ENCODE measurements at regions not wholly inside any gene's neighbourhood (a gene's known extent, or its start where the extent isn't known, plus 50 kb on each side); places are given as distances from the start of the nearest gene placed in this dataset.

DNA sequence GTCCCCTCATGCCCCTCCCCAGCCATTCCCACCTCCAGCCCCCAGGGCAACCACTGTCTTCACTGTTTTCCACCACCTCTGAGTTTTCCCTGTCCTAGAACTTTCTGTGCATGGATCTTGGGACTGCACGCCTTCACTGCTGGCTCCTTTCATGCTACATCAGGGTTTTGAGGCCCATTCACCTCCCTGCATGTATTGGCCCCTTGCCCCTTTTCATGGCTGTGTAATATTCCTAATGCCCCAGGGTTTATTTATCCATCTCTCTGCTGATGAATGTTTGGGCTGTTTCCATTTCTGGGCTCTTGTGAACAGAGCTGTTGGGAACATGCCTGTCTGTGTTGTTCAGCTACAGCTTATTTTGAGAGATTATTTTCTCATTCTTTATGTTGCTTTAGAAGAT, 205.0 kb downstream of the RBFOX3 start:
- Mint-ChIP-seq H3K4me1 (peaks cover 12% of the 10 kb centered on the region), H3K9me3 (no peaks in the 10 kb centered on the region), H3K4me3 (no peak overlapping the region), H3K27me3 (peaks cover 54% of the 10 kb centered on the region), H3K36me3 (ENCODE audit: insufficient read depth) (no peaks in the 10 kb centered on the region), H3K27ac (ENCODE audit: low read depth) (no peak overlapping the region)
- no peak for ATAC-seq (replicated peaks; ENCODE audit: extremely low read depth, poor library complexity, severe bottlenecking)
- DNase-seq (ENCODE audit: low spot score in 2 of 2), result no peak

DNA sequence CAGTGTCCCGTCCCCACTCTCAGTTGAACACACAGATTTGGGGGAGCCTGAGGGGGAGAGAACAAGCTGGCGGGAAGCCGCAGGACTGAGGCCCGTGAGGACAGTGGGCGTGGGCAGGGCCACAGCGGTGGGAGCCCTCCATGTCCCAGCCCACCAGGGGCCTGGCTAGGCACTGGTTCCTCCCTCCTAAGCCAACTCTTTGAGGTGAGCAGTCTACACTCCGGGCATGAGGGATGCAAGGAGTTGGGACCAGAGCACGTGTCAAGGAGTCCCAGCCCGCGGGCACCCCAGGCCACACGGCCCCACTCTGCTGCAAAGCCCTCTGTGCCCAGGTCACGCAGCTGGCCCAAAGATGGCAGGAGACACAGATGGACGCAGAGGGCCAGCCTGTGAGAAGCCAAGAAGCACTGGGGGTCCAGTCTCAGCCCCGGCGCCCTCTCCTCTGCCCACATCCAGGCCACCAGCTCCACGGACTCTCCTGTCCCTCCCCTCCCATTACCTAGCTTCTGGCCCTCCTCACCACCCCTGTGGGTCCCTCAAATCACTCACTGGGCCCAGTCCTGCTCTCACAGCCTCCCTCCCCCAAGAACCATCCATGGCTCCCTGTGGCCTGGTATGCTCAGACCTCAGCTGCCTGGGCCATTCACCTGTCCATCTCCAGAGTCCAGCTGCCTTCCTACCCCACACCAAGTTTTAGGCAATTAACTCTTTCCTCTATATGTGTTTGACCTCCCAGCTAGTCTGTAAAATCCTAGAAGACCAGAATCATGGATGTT, 206.5 kb downstream of the RBFOX3 start:
- Mint-ChIP-seq H3K4me3 (no peak overlapping the region), H3K36me3 (ENCODE audit: insufficient read depth) (no peaks in the 10 kb centered on the region), H3K4me1 (peaks cover 15% of the 10 kb centered on the region), H3K27me3 (peaks cover 65% of the 10 kb centered on the region), H3K9me3 (no peaks in the 10 kb centered on the region), H3K27ac (ENCODE audit: low read depth) (no peak overlapping the region)
- ATAC-seq (replicated peaks; ENCODE audit: extremely low read depth, poor library complexity, severe bottlenecking) (no peak), DNase-seq (ENCODE audit: low spot score in 2 of 2) (no peak)

DNA sequence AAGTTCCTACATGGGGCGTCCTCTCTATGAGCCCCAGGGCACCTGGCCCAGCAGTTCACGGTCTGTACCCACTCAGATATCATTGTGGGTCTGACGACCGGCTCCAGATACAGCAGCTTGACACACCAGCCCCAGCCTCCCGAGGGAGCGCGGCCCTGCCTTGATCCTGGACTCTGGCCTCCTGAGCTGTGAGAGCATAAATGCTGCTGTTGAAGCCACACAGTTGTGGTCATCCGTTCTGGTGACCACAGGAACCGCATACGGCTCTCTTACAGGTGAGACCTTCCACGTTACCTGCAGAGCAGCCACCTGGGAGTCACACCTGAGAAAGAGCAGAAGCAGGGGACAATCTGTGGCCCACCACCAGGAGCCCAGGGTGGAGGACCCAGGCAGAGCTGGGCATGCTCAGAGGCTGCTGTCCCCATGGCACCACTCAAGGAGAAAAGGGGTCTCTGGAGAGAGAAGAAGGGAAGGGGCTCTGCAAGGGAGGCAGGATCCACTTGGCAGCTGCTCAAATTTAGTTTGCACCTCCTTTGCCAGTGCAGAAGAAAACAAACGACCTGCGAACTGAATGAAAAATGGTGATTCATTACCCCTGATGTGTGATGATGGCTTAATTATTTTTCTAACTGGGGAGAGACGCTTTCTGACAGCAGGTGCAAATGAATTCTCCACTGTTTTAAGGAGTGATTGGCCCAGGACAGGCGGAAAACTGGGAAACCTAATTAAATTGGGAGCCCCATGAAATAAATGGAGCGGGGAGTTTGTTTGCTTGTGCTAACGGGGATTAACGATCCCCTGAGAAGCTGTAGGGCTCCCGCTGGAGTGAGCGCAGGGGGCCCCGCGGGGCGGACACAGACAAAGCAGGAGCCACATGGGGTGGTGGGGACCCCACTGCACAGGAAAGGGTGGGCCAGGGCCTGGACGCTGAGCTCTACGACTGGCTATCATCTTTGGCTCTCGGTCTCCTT, 208.9 kb downstream of the RBFOX3 start:
- H3K9me3 Mint-ChIP-seq, result no peaks in the 10 kb centered on the region
- ATAC-seq (replicated peaks; ENCODE audit: extremely low read depth, poor library complexity, severe bottlenecking), result no peak
- H3K36me3 Mint-ChIP-seq (ENCODE audit: insufficient read depth), result peaks cover 3% of the 10 kb centered on the region
- H3K27me3 Mint-ChIP-seq, result peaks cover 74% of the 10 kb centered on the region
- H3K4me3 Mint-ChIP-seq, result peak overlapping the region; percentile 66
- DNase-seq (ENCODE audit: low spot score in 2 of 2), result no peak
- H3K27ac Mint-ChIP-seq (ENCODE audit: low read depth), result peak overlapping the region; percentile 38
- H3K4me1 Mint-ChIP-seq, result peaks cover 15% of the 10 kb centered on the region

DNA sequence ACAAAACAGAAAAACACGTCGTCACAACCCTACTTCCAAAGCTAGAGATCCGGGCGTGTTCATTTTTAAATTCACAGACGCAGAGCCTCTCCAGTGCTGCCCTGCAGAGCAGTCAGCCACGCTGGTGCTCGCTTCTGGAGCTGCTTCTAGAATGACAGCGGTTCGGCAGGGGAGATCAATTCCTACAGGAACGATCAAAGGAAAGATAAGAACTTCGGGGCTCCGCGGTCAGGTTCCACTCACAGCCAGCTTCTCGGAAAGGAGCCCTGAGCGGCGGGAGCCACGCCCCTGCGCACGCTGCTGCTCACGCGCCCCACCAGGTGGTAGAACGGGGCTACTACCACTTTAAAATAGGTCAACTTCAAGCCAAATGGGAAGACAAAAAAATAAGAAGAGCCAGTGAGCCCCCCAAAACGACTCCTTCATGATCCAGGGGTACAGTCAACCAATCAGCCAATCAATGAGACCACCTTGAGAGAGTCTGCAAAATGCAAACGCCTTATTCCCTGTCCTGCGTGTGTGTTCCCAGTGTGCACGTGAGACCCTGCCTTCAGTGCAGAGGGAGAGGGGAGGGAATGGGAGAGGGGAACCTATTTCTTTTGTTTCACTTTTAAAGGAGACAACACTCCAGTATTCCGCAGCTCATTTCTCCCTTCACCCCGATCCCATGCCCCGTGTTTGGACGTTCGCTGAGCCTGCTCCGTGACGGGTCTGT, 209.7 kb downstream of the RBFOX3 start:
- peaks cover 3% of the 10 kb centered on the region for H3K36me3 Mint-ChIP-seq (ENCODE audit: insufficient read depth)

DNA sequence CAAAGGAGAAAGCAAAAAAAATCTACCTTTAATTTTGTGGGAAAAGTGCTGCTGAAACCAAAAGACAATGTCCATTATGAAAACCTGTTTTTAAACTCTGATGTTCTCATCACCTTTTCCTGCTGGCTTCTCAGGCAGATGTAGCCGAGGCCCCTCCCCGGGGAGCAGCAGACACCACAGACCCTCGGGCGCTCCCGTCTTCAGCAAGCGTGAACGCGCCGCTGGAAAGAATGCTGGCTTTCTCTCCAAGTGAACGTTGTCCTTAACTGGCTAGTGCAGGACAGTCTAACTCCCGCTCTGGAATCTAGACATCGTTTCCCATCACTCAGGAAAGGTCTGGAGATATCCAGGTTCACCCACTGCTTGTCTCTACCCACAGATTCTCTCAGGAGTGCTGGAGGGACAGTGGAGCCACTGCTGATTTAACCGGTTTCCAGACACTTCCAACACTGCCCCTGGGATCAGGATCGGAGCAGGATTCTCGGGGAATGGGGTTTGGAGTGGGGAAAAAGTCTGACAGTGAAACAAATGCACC, 211.2 kb downstream of the RBFOX3 start:
- ATAC-seq (replicated peaks; ENCODE audit: extremely low read depth, poor library complexity, severe bottlenecking) (no peak), DNase-seq (ENCODE audit: low spot score in 2 of 2) (no peak)
- no peak overlapping the region for H3K4me3 Mint-ChIP-seq
- no peak overlapping the region for H3K27ac Mint-ChIP-seq (ENCODE audit: low read depth)
- peaks cover 55% of the 10 kb centered on the region for H3K27me3 Mint-ChIP-seq
- H3K9me3 Mint-ChIP-seq, result no peaks in the 10 kb centered on the region
- H3K4me1 Mint-ChIP-seq, result peaks cover 15% of the 10 kb centered on the region
- peaks cover 3% of the 10 kb centered on the region for H3K36me3 Mint-ChIP-seq (ENCODE audit: insufficient read depth)

More for the DNA sequence above, 209.7 kb downstream of the RBFOX3 start:
- ATAC-seq (replicated peaks; ENCODE audit: extremely low read depth, poor library complexity, severe bottlenecking), result peak; percentile 56
- Mint-ChIP-seq H3K4me1 (peaks cover 15% of the 10 kb centered on the region), H3K9me3 (no peaks in the 10 kb centered on the region), H3K27ac (ENCODE audit: low read depth) (peak overlapping the region; percentile 38), H3K4me3 (peak overlapping the region; percentile 66), H3K27me3 (peaks cover 65% of the 10 kb centered on the region)
- DNase-seq (ENCODE audit: low spot score in 2 of 2), result peak; percentile 62 to 63

DNA sequence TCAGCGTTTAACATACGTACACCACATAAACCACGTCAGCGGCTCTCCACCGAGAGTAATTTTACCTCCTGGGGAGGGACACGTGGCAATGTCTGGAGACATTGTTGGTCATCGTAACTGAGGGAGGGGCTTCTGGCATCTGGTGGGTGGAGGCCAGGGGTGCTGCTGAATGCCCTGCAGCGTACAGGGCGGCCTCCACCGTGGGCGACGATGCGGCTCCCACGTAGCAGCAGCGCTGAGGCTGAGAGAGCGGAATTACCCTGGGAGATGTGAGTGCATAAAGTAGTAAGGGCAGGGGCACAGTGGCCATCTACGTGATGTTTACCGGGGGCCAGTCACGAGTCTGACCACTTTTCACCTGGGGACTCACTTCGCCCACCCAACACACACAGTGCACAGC, 212.4 kb downstream of the RBFOX3 start:
- ATAC-seq (replicated peaks; ENCODE audit: extremely low read depth, poor library complexity, severe bottlenecking) (no peak), DNase-seq (ENCODE audit: low spot score in 2 of 2) (no peak)
- H3K27me3 Mint-ChIP-seq, result peaks cover 62% of the 10 kb centered on the region
- peaks cover 15% of the 10 kb centered on the region for H3K4me1 Mint-ChIP-seq
- H3K36me3 Mint-ChIP-seq (ENCODE audit: insufficient read depth), result peaks cover 3% of the 10 kb centered on the region
- no peak overlapping the region for H3K4me3 Mint-ChIP-seq
- no peak overlapping the region for H3K27ac Mint-ChIP-seq (ENCODE audit: low read depth)
- H3K9me3 Mint-ChIP-seq, result no peaks in the 10 kb centered on the region

DNA sequence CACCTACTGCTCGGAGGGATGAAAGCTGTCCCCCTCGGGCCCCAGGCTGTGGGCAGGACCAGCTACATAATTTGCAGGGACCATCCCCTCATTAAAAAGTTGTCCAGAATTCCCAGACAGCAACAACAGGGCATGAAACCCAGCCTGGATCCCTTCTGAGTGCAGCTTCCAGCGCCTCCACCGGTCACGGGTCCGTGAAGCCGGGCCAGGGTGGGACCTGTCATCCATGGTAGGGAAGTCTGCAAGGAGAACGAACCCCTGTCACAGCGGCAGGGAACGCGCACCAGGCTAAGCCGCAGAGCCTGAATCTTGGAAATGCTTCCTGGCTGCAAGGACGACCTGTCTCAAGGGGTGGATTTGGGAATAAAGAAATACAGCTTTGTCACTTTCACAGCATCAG, 214.2 kb downstream of the RBFOX3 start:
- Mint-ChIP-seq H3K4me1 (peaks cover 15% of the 10 kb centered on the region), H3K4me3 (no peak overlapping the region), H3K27me3 (peaks cover 73% of the 10 kb centered on the region), H3K27ac (ENCODE audit: low read depth) (no peak overlapping the region), H3K36me3 (ENCODE audit: insufficient read depth) (peaks cover 3% of the 10 kb centered on the region), H3K9me3 (no peaks in the 10 kb centered on the region)
- DNase-seq (ENCODE audit: low spot score in 2 of 2) (no peak), ATAC-seq (replicated peaks; ENCODE audit: extremely low read depth, poor library complexity, severe bottlenecking) (no peak)

DNA sequence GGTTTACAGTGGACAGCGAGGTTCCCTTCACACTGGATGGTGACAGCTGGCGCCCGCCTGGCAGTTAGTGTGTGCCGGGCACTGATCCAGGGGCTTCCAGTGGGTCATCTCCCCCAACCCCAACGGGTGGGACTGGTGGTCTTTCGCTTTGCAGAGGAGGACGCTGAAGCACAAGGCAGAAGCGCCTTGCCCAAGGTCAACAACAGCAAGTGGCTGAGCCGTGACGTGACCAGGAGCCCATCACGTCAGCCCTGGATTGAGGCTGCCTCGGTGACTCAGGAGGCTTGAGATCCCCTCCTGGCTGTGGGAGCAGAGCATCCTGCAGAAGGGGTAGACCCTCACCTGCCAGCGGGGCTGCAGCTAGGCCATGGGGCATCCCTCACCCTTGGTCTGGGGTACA, 215.3 kb downstream of the RBFOX3 start:
- no peak for ATAC-seq (replicated peaks; ENCODE audit: extremely low read depth, poor library complexity, severe bottlenecking)
- H3K4me3 Mint-ChIP-seq, result no peak overlapping the region
- no peak for DNase-seq (ENCODE audit: low spot score in 2 of 2)
- peaks cover 73% of the 10 kb centered on the region for H3K27me3 Mint-ChIP-seq
- H3K9me3 Mint-ChIP-seq, result no peaks in the 10 kb centered on the region
- no peak overlapping the region for H3K27ac Mint-ChIP-seq (ENCODE audit: low read depth)
- peaks cover 6% of the 10 kb centered on the region for H3K4me1 Mint-ChIP-seq
- H3K36me3 Mint-ChIP-seq (ENCODE audit: insufficient read depth), result peaks cover 3% of the 10 kb centered on the region

DNA sequence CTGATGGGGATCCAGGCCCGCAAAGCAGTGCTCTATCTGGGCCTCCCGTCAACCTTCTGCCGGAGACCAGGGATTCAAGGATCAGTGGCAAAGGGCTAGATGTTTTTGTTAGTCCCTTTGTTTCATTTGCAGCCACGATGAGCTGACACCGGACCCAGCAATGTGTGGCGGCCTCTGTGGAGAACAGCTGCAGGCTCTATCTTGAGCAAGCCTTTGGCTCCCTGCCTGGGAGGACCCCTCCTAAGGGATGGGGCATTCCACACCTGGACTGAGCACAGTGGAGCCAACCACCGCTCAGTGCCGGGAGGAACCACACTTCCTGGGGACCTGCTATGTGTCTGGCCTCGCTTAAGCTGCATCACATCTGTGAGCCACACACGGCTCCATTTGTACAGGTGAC, 215.8 kb downstream of the RBFOX3 start:
- Mint-ChIP-seq H3K4me3 (no peak overlapping the region), H3K27me3 (peaks cover 70% of the 10 kb centered on the region), H3K4me1 (peaks cover 6% of the 10 kb centered on the region), H3K27ac (ENCODE audit: low read depth) (no peak overlapping the region), H3K36me3 (ENCODE audit: insufficient read depth) (peaks cover 3% of the 10 kb centered on the region), H3K9me3 (no peaks in the 10 kb centered on the region)
- DNase-seq (ENCODE audit: low spot score in 2 of 2), result no peak
- ATAC-seq (replicated peaks; ENCODE audit: extremely low read depth, poor library complexity, severe bottlenecking), result no peak

DNA sequence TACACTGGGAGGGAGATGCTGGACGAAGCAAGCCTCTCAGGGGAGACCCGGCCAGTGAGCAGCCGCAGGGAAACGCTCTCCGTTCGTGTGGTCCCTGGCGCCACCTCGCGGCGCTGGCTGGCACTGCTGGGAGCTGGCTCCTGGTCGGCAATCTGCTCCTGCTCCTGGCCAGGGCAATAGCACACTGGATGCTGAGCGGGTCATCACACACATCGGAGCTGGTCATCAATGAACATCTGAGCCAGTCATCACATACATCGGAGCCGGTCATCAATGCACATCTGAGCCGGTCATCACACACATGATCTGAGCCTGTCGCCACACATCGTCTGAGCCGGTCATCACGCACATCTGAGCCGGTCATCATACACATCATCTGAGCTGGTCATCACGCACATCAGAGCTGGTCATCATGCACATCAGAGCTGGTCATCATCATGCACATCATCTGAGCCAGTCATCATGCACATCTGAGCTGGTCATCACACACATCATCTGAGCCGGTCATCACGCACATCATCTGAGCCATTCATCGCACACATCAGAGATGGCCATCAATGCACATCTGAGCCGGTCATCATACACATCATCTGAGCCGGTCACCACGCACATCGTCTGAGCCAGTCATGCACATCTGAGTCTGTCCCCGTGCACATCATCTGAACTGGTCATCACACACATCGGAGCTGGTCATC, 217.3 kb downstream of the RBFOX3 start:
- Mint-ChIP-seq H3K4me3 (no peak overlapping the region), H3K27ac (ENCODE audit: low read depth) (no peak overlapping the region), H3K4me1 (peaks cover 6% of the 10 kb centered on the region), H3K27me3 (peaks cover 71% of the 10 kb centered on the region), H3K36me3 (ENCODE audit: insufficient read depth) (peaks cover 3% of the 10 kb centered on the region), H3K9me3 (no peaks in the 10 kb centered on the region)
- ATAC-seq (replicated peaks; ENCODE audit: extremely low read depth, poor library complexity, severe bottlenecking) (no peak), DNase-seq (ENCODE audit: low spot score in 2 of 2) (peak; percentile 44 to 53)

DNA sequence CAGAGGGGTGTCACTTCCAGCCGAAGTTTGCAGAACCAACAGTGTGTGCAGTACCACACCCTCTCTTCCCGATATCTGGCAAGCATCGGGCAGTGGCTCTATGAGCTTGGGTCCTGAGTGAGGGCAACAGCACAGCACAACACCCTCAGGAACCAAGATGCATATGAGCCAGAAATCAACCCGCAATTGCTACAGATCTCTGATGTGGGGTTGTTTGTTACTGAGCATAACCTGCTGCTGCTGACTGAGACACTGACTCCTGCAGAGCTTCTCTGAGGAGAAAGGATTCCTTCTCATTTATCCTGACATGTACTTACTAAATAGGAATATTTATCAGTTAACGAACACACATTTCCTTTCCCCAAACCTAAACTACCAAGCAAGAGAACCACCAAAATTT, 218.3 kb downstream of the RBFOX3 start:
- no peak overlapping the region for H3K27ac Mint-ChIP-seq (ENCODE audit: low read depth)
- DNase-seq (ENCODE audit: low spot score in 2 of 2) (no peak), ATAC-seq (replicated peaks; ENCODE audit: extremely low read depth, poor library complexity, severe bottlenecking) (no peak)
- H3K4me1 Mint-ChIP-seq, result peaks cover 6% of the 10 kb centered on the region
- no peaks in the 10 kb centered on the region for H3K9me3 Mint-ChIP-seq
- H3K4me3 Mint-ChIP-seq, result no peak overlapping the region
- peaks cover 63% of the 10 kb centered on the region for H3K27me3 Mint-ChIP-seq
- H3K36me3 Mint-ChIP-seq (ENCODE audit: insufficient read depth), result no peaks in the 10 kb centered on the region
